DOHH2 (cell line): ENCODE measurements at regions not wholly inside any gene's neighbourhood (a gene's known extent, or its start where the extent isn't known, plus 50 kb on each side); places are given as distances from the start of the nearest gene placed in this dataset.

Experiments used
- CTCF ChIP-seq: fragments of 200-600 bp; sonication (generic); IDR thresholded peaks from one replicate; pipeline ENCODE4 v1.5.1; 2014; ENCODE audit warnings: antibody characterized with exemption, mild to moderate bottlenecking, low read depth, low read length; ENCODE audit not compliant: poor library complexity, severe bottlenecking
- EZH2phosphoT487 ChIP-seq: fragments of 200-600 bp; sonication (generic); IDR thresholded peaks from 2 replicates; pipeline ENCODE4 v1.6.1; 2017; ENCODE audit warnings: borderline replicate concordance, mild to moderate bottlenecking, antibody characterized with exemption, low read length, moderate library complexity, mixed read lengths

- TF ChIP-seq CTCF (no peak), EZH2phosphoT487 (no peak)
Observed at GRCh38 chr3:107325446-107325845, 51.8 kb upstream of the CCDC54 start.
